OCI-LY7 (cell line): ENCODE measurements at regions not wholly inside any gene's neighbourhood (a gene's known extent, or its start where the extent isn't known, plus 50 kb on each side); places are given as distances from the start of the nearest gene placed in this dataset.

ENCODE experiments used
- BruUV-seq: library from RNA; stranded (reverse); fragments of 400-500 nt; replicated peaks from 2 replicates; lab custom pipeline; 2021; lab: Mats Ljungman, UMichigan
- CTCF ChIA-PET: fragments of 300-600 bp; sonication (Branson Sonifier 250); formaldehyde crosslinking; loops from one replicate; lab custom pipeline; 2022; ENCODE audit warnings: antibody characterized with exemption; ENCODE audit not compliant: unreplicated experiment; lab: Charles Lee
- POLR2A ChIA-PET: fragments of 300-600 bp; sonication (Branson Sonifier 250); formaldehyde crosslinking; loops from one replicate; lab custom pipeline; 2022; ENCODE audit warnings: antibody characterized with exemption; lab: Charles Lee
- DNase-seq: peaks from one replicate; pipeline ENCODE4 v3.0.0-alpha.2; 2015; ENCODE audit warnings: low spot score
- H2AFZ ChIP-seq: fragments of 200-600 bp; sonication (generic), shearing (Covaris generic); 2 replicates; pipeline ENCODE4 v1.6.1; 2014; ENCODE audit warnings: mild to moderate bottlenecking, antibody characterized with exemption, low read length, moderate library complexity
- H3K27ac ChIP-seq: fragments of 200-600 bp; sonication (generic); 2 replicates; pipeline ENCODE4 v1.5.1; 2014; ENCODE audit warnings: mixed run types, low read depth, mild to moderate bottlenecking, moderate library complexity, low read length, inconsistent platforms; ENCODE audit not compliant: poor library complexity, severe bottlenecking
- H3K36me3 ChIP-seq: fragments of 200-600 bp; sonication (generic); 2 replicates; pipeline ENCODE4 v1.6.1; 2014; ENCODE audit warnings: mild to moderate bottlenecking, antibody characterized with exemption, low read length, moderate library complexity, mixed read lengths; ENCODE audit not compliant: insufficient read depth
- H3K4me1 ChIP-seq: fragments of 200-600 bp; sonication (generic); 2 replicates; pipeline ENCODE4 v1.5.1; 2014; ENCODE audit warnings: mild to moderate bottlenecking, low read length; ENCODE audit not compliant: insufficient read depth, poor library complexity, severe bottlenecking
- H3K4me2 ChIP-seq: fragments of 200-600 bp; sonication (generic); 2 replicates; pipeline ENCODE4 v1.6.1; 2014; ENCODE audit warnings: mild to moderate bottlenecking, low read length
- H3K4me3 ChIP-seq: fragments of 200-600 bp; sonication (generic); 2 replicates; pipeline ENCODE4 v1.5.1; 2014; ENCODE audit warnings: mild to moderate bottlenecking, low read depth, low read length; ENCODE audit not compliant: poor library complexity, severe bottlenecking
- H3K79me2 ChIP-seq: fragments of 200-600 bp; sonication (generic); 2 replicates; pipeline ENCODE4 v1.6.1; 2016; ENCODE audit warnings: low read depth, mild to moderate bottlenecking, low read length, moderate library complexity, mixed read lengths; ENCODE audit not compliant: insufficient read depth
- H3K9me2 ChIP-seq: fragments of 200-600 bp; sonication (generic); 2 replicates; pipeline ENCODE4 v1.6.1; 2016; ENCODE audit warnings: mild to moderate bottlenecking, low read length, mixed read lengths; ENCODE audit not compliant: insufficient read depth
- H3K9me3 ChIP-seq: fragments of 200-600 bp; sonication (generic); 2 replicates; pipeline ENCODE4 v1.6.1; 2014; ENCODE audit warnings: mild to moderate bottlenecking, mixed run types, low read length, mixed read lengths
- H4K20me1 ChIP-seq: fragments of 200-600 bp; sonication (generic); 2 replicates; pipeline ENCODE4 v1.6.1; 2014; ENCODE audit warnings: mild to moderate bottlenecking, antibody characterized with exemption, low read length, moderate library complexity, mixed read lengths; ENCODE audit not compliant: insufficient read depth
- EZH2phosphoT487 ChIP-seq: fragments of 200-600 bp; sonication (generic); IDR thresholded peaks from 2 replicates; pipeline ENCODE4 v1.6.1; 2018; ENCODE audit warnings: low read depth, borderline replicate concordance, mild to moderate bottlenecking, mixed run types, antibody characterized with exemption, low read length, moderate library complexity, mixed read lengths
- intact Hi-C: fragments of 100-400 bp; cut with micrococcal nuclease; formaldehyde crosslinking; loops from one replicate; pipeline ENCODE4 v1.10.0; 2022; ENCODE audit not compliant: unreplicated experiment
- TF ChIP-seq, protein P1 (sequence below): fragments of 200-600 bp; sonication (generic); conservative IDR thresholded peaks from 2 replicates; pipeline ENCODE4 v1.5.1; 2014; ENCODE audit warnings: mild to moderate bottlenecking, antibody characterized with exemption, low read length, moderate library complexity, mixed read lengths

GRCh38 chr12:18849080-18849479, 111.2 kb downstream of the CAPZA3 start:
- Histone ChIP-seq H3K4me3 (no peak overlapping the region), H3K79me2 (no peaks in the 10 kb centered on the region), H4K20me1 (no peaks in the 10 kb centered on the region), H3K36me3 (no peaks in the 10 kb centered on the region), H3K4me2 (no peak overlapping the region), H2AFZ (no peak overlapping the region), H3K9me3 (no peaks in the 10 kb centered on the region), H3K4me1 (no peaks in the 10 kb centered on the region), H3K27ac (no peak overlapping the region), H3K9me2 (no peaks in the 10 kb centered on the region)
- intact Hi-C loops = no loop called here
- ChIA-PET CTCF (no interaction called here), POLR2A (interaction anchor here (0.5 kb wide), 1 partner anchor 1029 kb away, joined by 3 read pairs; no protein-coding TSS in a partner anchor)
- no TSS peak for BruUV-seq
- DNase-seq = no peak
- TF ChIP-seq, protein P1, sequence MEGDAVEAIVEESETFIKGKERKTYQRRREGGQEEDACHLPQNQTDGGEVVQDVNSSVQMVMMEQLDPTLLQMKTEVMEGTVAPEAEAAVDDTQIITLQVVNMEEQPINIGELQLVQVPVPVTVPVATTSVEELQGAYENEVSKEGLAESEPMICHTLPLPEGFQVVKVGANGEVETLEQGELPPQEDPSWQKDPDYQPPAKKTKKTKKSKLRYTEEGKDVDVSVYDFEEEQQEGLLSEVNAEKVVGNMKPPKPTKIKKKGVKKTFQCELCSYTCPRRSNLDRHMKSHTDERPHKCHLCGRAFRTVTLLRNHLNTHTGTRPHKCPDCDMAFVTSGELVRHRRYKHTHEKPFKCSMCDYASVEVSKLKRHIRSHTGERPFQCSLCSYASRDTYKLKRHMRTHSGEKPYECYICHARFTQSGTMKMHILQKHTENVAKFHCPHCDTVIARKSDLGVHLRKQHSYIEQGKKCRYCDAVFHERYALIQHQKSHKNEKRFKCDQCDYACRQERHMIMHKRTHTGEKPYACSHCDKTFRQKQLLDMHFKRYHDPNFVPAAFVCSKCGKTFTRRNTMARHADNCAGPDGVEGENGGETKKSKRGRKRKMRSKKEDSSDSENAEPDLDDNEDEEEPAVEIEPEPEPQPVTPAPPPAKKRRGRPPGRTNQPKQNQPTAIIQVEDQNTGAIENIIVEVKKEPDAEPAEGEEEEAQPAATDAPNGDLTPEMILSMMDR = no peak
- TF ChIP-seq EZH2phosphoT487 = no peak

GRCh38 chr12:18849761-18850160, 111.8 kb downstream of the CAPZA3 start:
- intact Hi-C loops = no loop called here
- Histone ChIP-seq H3K4me3 (no peak overlapping the region), H3K4me1 (no peaks in the 10 kb centered on the region), H3K9me3 (no peaks in the 10 kb centered on the region), H4K20me1 (no peaks in the 10 kb centered on the region), H3K27ac (no peak overlapping the region), H3K79me2 (no peaks in the 10 kb centered on the region), H3K9me2 (no peaks in the 10 kb centered on the region), H3K4me2 (no peak overlapping the region), H3K36me3 (no peaks in the 10 kb centered on the region), H2AFZ (no peak overlapping the region)
- no peak for DNase-seq
- ChIA-PET POLR2A (no interaction called here), CTCF (no interaction called here)
- no TSS peak for BruUV-seq
- TF ChIP-seq EZH2phosphoT487 = no peak
- TF ChIP-seq, protein P1 = no peak

DNA sequence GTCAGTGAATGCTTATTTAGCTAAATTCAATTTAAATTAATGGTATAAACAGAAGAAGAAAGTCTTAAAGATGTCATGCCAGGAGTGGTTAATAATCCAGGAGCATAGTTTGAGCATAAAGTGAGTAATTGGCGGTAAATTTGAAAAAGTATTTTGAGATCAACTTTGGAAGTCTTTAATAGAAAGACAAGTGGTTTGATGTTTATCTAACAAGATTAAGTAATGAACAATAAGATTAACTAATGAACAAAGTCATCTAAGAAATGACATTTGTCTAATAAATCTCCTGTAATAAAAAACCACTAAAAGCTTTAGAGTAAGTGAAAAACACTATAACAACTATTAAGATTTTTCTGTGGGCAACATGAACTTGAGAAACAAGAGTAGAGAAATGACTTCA, 112.8 kb downstream of the CAPZA3 start:
- no TSS peak for BruUV-seq
- H3K79me2 ChIP-seq = no peaks in the 10 kb centered on the region
- DNase-seq = no peak
- no peak for TF ChIP-seq EZH2phosphoT487
- TF ChIP-seq, protein P1 = no peak
- H3K4me1 ChIP-seq = no peaks in the 10 kb centered on the region
- intact Hi-C loops = no loop called here
- ChIA-PET POLR2A (interaction anchor here (0.7 kb wide), 2 partner anchors 161 to 874 kb away, joined by 7 to 8 read pairs; no protein-coding TSS in a partner anchor), CTCF (no interaction called here)
- H2AFZ ChIP-seq = no peak overlapping the region
- no peaks in the 10 kb centered on the region for H4K20me1 ChIP-seq
- no peak overlapping the region for H3K27ac ChIP-seq
- H3K9me3 ChIP-seq = no peaks in the 10 kb centered on the region
- H3K36me3 ChIP-seq = no peaks in the 10 kb centered on the region
- no peak overlapping the region for H3K4me3 ChIP-seq
- no peaks in the 10 kb centered on the region for H3K9me2 ChIP-seq
- H3K4me2 ChIP-seq = no peak overlapping the region
